Mesenchymal stem cell (in vitro differentiated cells and primary cell): ENCODE measurements at regions not wholly inside any gene's neighbourhood (a gene's known extent, or its start where the extent isn't known, plus 50 kb on each side); places are given as distances from the start of the nearest gene placed in this dataset.

Experiments
- DNase-seq: peaks from one replicate; pipeline ENCODE4 v3.0.0-alpha.2; 2013
- H2AFZ ChIP-seq: one replicate; pipeline ENCODE4 v1.6.1; 2013; ENCODE audit warnings: low read depth, mild to moderate bottlenecking, control low read depth, inconsistent platforms, low read length, moderate library complexity
- H2AK5ac ChIP-seq: 2 replicates; pipeline ENCODE4 v1.6.1; 2013; ENCODE audit warnings: low read length, moderate library complexity, mild to moderate bottlenecking, inconsistent platforms; ENCODE audit not compliant: severe bottlenecking
- H2BK120ac ChIP-seq: one replicate; pipeline ENCODE4 v1.6.1; 2013; ENCODE audit warnings: low read depth, mild to moderate bottlenecking, inconsistent platforms, low read length, moderate library complexity
- H2BK12ac ChIP-seq, 2 experiments: one replicate each; pipeline ENCODE4 v1.6.1; 2013; ENCODE audit warnings: inconsistent platforms in 2 of 2, low read length in 2 of 2, mild to moderate bottlenecking in 2 of 2, moderate library complexity in 2 of 2, control low read depth in 1 of 2
- H2BK15ac ChIP-seq: one replicate; pipeline ENCODE4 v1.6.1; 2013; ENCODE audit warnings: mild to moderate bottlenecking, low read depth, inconsistent platforms; ENCODE audit not compliant: poor library complexity, severe bottlenecking
- H2BK5ac ChIP-seq: 2 replicates; pipeline ENCODE4 v1.6.1; 2013; ENCODE audit warnings: low read depth, mild to moderate bottlenecking, low read length, control low read depth, inconsistent platforms; ENCODE audit not compliant: poor library complexity, severe bottlenecking
- H3K14ac ChIP-seq, 2 experiments: one replicate each; pipeline ENCODE4 v1.6.1; 2013; ENCODE audit warnings: inconsistent platforms in 2 of 2, low read length in 2 of 2, control low read depth in 1 of 2, mild to moderate bottlenecking in 1 of 2, moderate library complexity in 1 of 2
- H3K18ac ChIP-seq, 2 experiments: one replicate each; pipeline ENCODE4 v1.6.1; 2013; ENCODE audit warnings: inconsistent platforms in 2 of 2, low read length in 2 of 2, control low read depth in 1 of 2, low read depth in 1 of 2, mild to moderate bottlenecking in 1 of 2
- H3K23ac ChIP-seq, 2 experiments: one replicate each; pipeline ENCODE4 v1.6.1; 2013; ENCODE audit warnings: inconsistent platforms in 2 of 2, low read length in 2 of 2, mild to moderate bottlenecking in 2 of 2, moderate library complexity in 2 of 2, control low read depth in 1 of 2
- H3K27ac ChIP-seq: 2 replicates; pipeline ENCODE4 v1.5.1; 2013; ENCODE audit warnings: mild to moderate bottlenecking, moderate library complexity, low read length, control low read depth, inconsistent platforms; ENCODE audit not compliant: poor library complexity, severe bottlenecking
- H3K27me3 ChIP-seq, 2 experiments: 2 replicates each; pipeline versions ENCODE4 v1.6.1 to v1.7.0; 2013; ENCODE audit warnings: low read length in 2 of 2, mild to moderate bottlenecking in 2 of 2, moderate library complexity in 2 of 2, control low read depth in 1 of 2, inconsistent platforms in 1 of 2; ENCODE audit not compliant: control insufficient read depth in 1 of 2, insufficient read depth in 1 of 2
- H3K36me3 ChIP-seq, 2 experiments: 2 replicates each; pipeline versions ENCODE4 v1.6.1 to v1.7.0; 2013; ENCODE audit warnings: low read length in 2 of 2, control low read depth in 1 of 2, inconsistent platforms in 1 of 2, low read depth in 1 of 2, mild to moderate bottlenecking in 1 of 2; ENCODE audit not compliant: insufficient read depth in 2 of 2, control insufficient read depth in 1 of 2
- H3K4ac ChIP-seq, 2 experiments: one replicate each; pipeline ENCODE4 v1.6.1; 2013; ENCODE audit warnings: inconsistent platforms in 2 of 2, low read length in 2 of 2, mild to moderate bottlenecking in 2 of 2, moderate library complexity in 2 of 2, control low read depth in 1 of 2, low read depth in 1 of 2
- H3K4me1 ChIP-seq: 2 replicates; pipeline ENCODE4 v1.6.1; 2013; ENCODE audit warnings: low read depth, low read length, control low read depth; ENCODE audit not compliant: control insufficient read depth, insufficient read depth
- H3K4me2 ChIP-seq: 2 replicates; pipeline ENCODE4 v1.6.1; 2013; ENCODE audit warnings: low read length, mild to moderate bottlenecking, inconsistent platforms; ENCODE audit not compliant: poor library complexity, severe bottlenecking
- H3K4me3 ChIP-seq, 2 experiments: 2 replicates each; pipeline versions ENCODE4 v1.5.1 to v1.7.0; 2013; ENCODE audit warnings: low read length in 2 of 2, mild to moderate bottlenecking in 2 of 2, control low read depth in 1 of 2, low read depth in 1 of 2; ENCODE audit not compliant: insufficient read depth in 1 of 2
- H3K79me1 ChIP-seq: replicated peaks from 2 replicates; pipeline ENCODE4 v1.6.1; 2013; ENCODE audit warnings: mild to moderate bottlenecking, control low read depth, low read length, inconsistent platforms; ENCODE audit not compliant: poor library complexity, severe bottlenecking
- H3K9ac ChIP-seq: 2 replicates; pipeline ENCODE4 v1.7.0; 2013; ENCODE audit warnings: mild to moderate bottlenecking, low read length, moderate library complexity
- H3K9me3 ChIP-seq: 2 replicates; pipeline ENCODE4 v1.7.0; 2013; ENCODE audit warnings: mild to moderate bottlenecking, low read length; ENCODE audit not compliant: control insufficient read depth
- H4K8ac ChIP-seq: one replicate; pipeline ENCODE4 v1.6.1; 2013; ENCODE audit warnings: inconsistent platforms, mild to moderate bottlenecking, low read length, moderate library complexity
- H4K91ac ChIP-seq: one replicate; pipeline ENCODE4 v1.6.1; 2013; ENCODE audit warnings: mild to moderate bottlenecking, low read length, inconsistent platforms
- WGBS: methylation state at CpG from one replicate; pipeline ENCODE4 v1.1.7; 2013; ENCODE audit warnings: mixed read lengths; 5-methylcytosine and 5-hydroxymethylcytosine counted together

GRCh38 chr5:108634617-108635288 is 112.9 kb upstream of the FER start:
- no peak overlapping the region for H3K9ac ChIP-seq
- H2AK5ac ChIP-seq = no peak overlapping the region
- H4K8ac ChIP-seq = no peak overlapping the region
- no peak overlapping the region for H2BK5ac ChIP-seq
- no peak overlapping the region for H3K18ac ChIP-seq
- no peak overlapping the region for H3K14ac ChIP-seq
- no peak overlapping the region for H3K4ac ChIP-seq
- H3K23ac ChIP-seq = no peak overlapping the region
- H3K4me3 ChIP-seq = no peak overlapping the region
- no peak overlapping the region for H3K4me2 ChIP-seq
- no peaks in the 10 kb centered on the region for H3K27me3 ChIP-seq
- H2BK15ac ChIP-seq = no peak overlapping the region
- no peaks in the 10 kb centered on the region for H3K4me1 ChIP-seq
- H3K79me1 ChIP-seq = no peaks in the 10 kb centered on the region
- H3K36me3 ChIP-seq = no peaks in the 10 kb centered on the region
- DNase-seq = no peak
- H3K9me3 ChIP-seq = no peaks in the 10 kb centered on the region
- H4K91ac ChIP-seq = no peak overlapping the region
- WGBS = no CpG with 5 or more reads among the region's 1 CpG
- H3K27ac ChIP-seq = no peak overlapping the region
- no peak overlapping the region for H2BK12ac ChIP-seq
- no peak overlapping the region for H2AFZ ChIP-seq
- no peak overlapping the region for H2BK120ac ChIP-seq

DNA sequence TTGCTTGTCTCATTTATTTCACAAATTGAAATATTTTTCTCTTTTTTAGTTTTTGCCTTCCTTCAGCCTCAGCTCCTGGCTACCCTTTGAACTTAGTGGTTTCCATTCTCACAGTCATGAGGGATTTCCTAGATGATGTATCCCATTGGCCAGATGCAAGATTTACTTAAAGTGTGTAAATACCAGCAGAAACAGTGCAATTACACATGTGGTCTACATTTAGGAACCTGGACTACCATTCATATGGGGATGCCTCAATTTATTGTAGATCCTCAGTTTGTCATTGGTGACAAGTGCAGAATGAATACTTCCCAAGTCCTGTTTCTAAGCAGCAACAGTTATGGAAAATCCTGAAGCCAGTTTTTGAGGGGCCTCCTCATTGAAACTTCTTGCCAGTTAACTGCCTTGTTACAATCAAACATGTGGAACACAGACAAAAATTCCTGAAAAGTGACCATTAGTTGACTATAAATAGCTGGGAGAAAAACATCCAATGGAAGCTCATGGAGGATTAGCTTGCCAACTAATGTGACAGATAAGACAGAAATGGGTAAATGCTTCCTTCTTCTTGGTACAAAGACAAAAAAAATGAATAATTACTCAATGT is 113.6 kb upstream of the FER start:
- no peaks in the 10 kb centered on the region for H3K4me1 ChIP-seq
- no peak overlapping the region for H3K9ac ChIP-seq
- H3K27me3 ChIP-seq = no peaks in the 10 kb centered on the region
- H3K9me3 ChIP-seq = no peaks in the 10 kb centered on the region
- H3K4me2 ChIP-seq = no peak overlapping the region
- H3K23ac ChIP-seq = no peak overlapping the region
- no peaks in the 10 kb centered on the region for H3K36me3 ChIP-seq
- no peak overlapping the region for H2BK15ac ChIP-seq
- no peak overlapping the region for H3K14ac ChIP-seq
- H2BK12ac ChIP-seq = no peak overlapping the region
- DNase-seq = peak; percentile 47
- no peak overlapping the region for H4K8ac ChIP-seq
- no peak overlapping the region for H2BK5ac ChIP-seq
- no peak overlapping the region for H2AK5ac ChIP-seq
- no peak overlapping the region for H2BK120ac ChIP-seq
- H3K79me1 ChIP-seq = no peaks in the 10 kb centered on the region
- H3K18ac ChIP-seq = no peak overlapping the region
- no peak overlapping the region for H3K4ac ChIP-seq
- no peak overlapping the region for H3K4me3 ChIP-seq
- no peak overlapping the region for H2AFZ ChIP-seq
- no peak overlapping the region for H4K91ac ChIP-seq
- H3K27ac ChIP-seq = no peak overlapping the region

GRCh38 chr5:108629779-108630528 is 117.7 kb upstream of the FER start:
- no peak overlapping the region for H3K4ac ChIP-seq
- H2AK5ac ChIP-seq = no peak overlapping the region
- H2BK12ac ChIP-seq = no peak overlapping the region
- H3K18ac ChIP-seq = no peak overlapping the region
- H2BK120ac ChIP-seq = no peak overlapping the region
- 100% methylated on average over 1 of the region's 2 CpGs for WGBS
- no peaks in the 10 kb centered on the region for H3K9me3 ChIP-seq
- H2BK15ac ChIP-seq = no peak overlapping the region
- H2BK5ac ChIP-seq = no peak overlapping the region
- H3K4me2 ChIP-seq = no peak overlapping the region
- no peaks in the 10 kb centered on the region for H3K27me3 ChIP-seq
- H3K14ac ChIP-seq = no peak overlapping the region
- H3K9ac ChIP-seq = no peak overlapping the region
- no peak for DNase-seq
- H3K79me1 ChIP-seq = no peaks in the 10 kb centered on the region
- no peaks in the 10 kb centered on the region for H3K36me3 ChIP-seq
- no peak overlapping the region for H4K91ac ChIP-seq
- H2AFZ ChIP-seq = no peak overlapping the region
- H3K4me3 ChIP-seq = no peak overlapping the region
- no peak overlapping the region for H3K27ac ChIP-seq
- H4K8ac ChIP-seq = no peak overlapping the region
- H3K23ac ChIP-seq = no peak overlapping the region
- no peaks in the 10 kb centered on the region for H3K4me1 ChIP-seq

DNA sequence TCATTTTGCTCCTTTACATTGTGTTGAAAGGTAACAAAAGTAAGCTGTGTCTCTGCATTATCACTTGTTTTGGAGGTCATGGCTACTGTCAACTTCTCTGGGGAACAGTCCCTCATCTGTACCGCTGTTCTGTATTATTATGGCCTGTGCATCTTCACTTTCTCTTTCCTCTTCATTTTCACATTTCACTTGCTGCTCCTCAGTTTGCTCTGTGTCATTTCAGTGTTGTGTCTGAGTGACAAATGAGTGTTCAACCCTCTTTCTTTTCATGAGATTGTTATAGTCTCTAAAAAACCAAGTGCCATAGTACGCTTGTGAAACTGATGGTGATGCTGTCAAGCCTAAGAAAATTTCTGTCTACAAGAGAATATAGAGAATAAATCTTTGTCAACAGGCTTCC is 122.0 kb upstream of the FER start:
- Histone ChIP-seq H4K91ac (no peak overlapping the region), H3K4me2 (no peak overlapping the region), H3K27me3 (no peaks in the 10 kb centered on the region), H3K9ac (no peak overlapping the region), H3K4me3 (no peak overlapping the region), H3K4ac (no peak overlapping the region), H3K79me1 (no peaks in the 10 kb centered on the region), H2BK120ac (no peak overlapping the region), H3K36me3 (no peaks in the 10 kb centered on the region), H3K18ac (no peak overlapping the region), H2AFZ (no peak overlapping the region), H2BK15ac (no peak overlapping the region), H4K8ac (no peak overlapping the region), H3K4me1 (no peaks in the 10 kb centered on the region), H3K27ac (no peak overlapping the region), H3K23ac (no peak overlapping the region), H2AK5ac (no peak overlapping the region), H2BK12ac (no peak overlapping the region), H2BK5ac (no peak overlapping the region), H3K9me3 (no peaks in the 10 kb centered on the region), H3K14ac (no peak overlapping the region)
- 80% methylated on average over 1 of the region's 2 CpGs for WGBS
- no peak for DNase-seq
